K562 (cell line): ENCODE measurements at regions not wholly inside any gene's neighbourhood (a gene's known extent, or its start where the extent isn't known, plus 50 kb on each side); places are given as distances from the start of the nearest gene placed in this dataset.

Experiments
- ATAC-seq: fragments of 200-7000 bp; cut with Tn5 transposase; 3 replicates; pipeline ENCODE4 v1.9.1; 2020; ENCODE audit warnings: moderate library complexity
- BruUV-seq: library from RNA; stranded (reverse); fragments of 400-500 nt; replicated peaks from 2 replicates; lab custom pipeline; 2021; lab: Mats Ljungman, UMichigan
- CTCF ChIA-PET: fragments of 300-600 bp; formaldehyde crosslinking; extraction: SDS; loops from one replicate; lab custom pipeline; 2021; ENCODE audit warnings: low intra/inter-chr PET ratio; lab: Yijun Ruan, JAX
- POLR2A ChIA-PET: fragments of 300-600, 350-650 bp; sonication (Branson Sonifier 250); formaldehyde crosslinking; extraction: SDS; loops from one replicate; lab custom pipeline; 2021; ENCODE audit warnings: antibody characterized with exemption, inconsistent platforms; lab: Yijun Ruan, JAX
- DNase-seq, 4 experiments: peaks; one replicate each; pipeline versions ENCODE4 v3.0.0 to v3.0.0-alpha.2; 2011 to 2018; ENCODE audit warnings: low spot score in 3 of 4, mixed read lengths in 3 of 4; ENCODE audit errors: extremely low read depth in 1 of 4
- FAIRE-seq: peaks from 2 replicates; lab custom pipeline; 2011; peaks lifted over from hg19 to GRCh38; lab: Jason Lieb, UNC
- H2AFZ ChIP-seq: 2 replicates; pipeline ENCODE4 v1.6.0; 2011; ENCODE audit warnings: low read depth, low read length, control low read depth, inconsistent platforms
- H3K27ac ChIP-seq: fragments of 200-600 bp; 3 replicates; pipeline ENCODE4 v1.8.0; 2011; ENCODE audit warnings: low read depth, mild to moderate bottlenecking, control low read depth, inconsistent platforms, low read length, moderate library complexity, mixed read lengths; ENCODE audit errors: extremely low read depth
- H3K27me3 ChIP-seq, 2 experiments: fragments of 300-600 bp in 1 of 2; 2 replicates in 1 of 2; 3 replicates in 1 of 2; pipeline versions ENCODE4 v1.6.0 to v1.8.0; 2011; ENCODE audit warnings: inconsistent platforms in 2 of 2, low read length in 2 of 2, mild to moderate bottlenecking in 1 of 2, mixed read lengths in 1 of 2, moderate library complexity in 1 of 2; ENCODE audit not compliant: control insufficient read depth in 2 of 2, insufficient read depth in 2 of 2
- H3K36me3 ChIP-seq: fragments of 300-600 bp; 3 replicates; pipeline ENCODE4 v1.8.0; 2011; ENCODE audit warnings: mild to moderate bottlenecking, low read length, inconsistent platforms; ENCODE audit not compliant: control insufficient read depth, insufficient read depth
- H3K4me1 ChIP-seq, 2 experiments: fragments of 200-600 bp in 1 of 2; replicated peaks in 1 of 2; 2 replicates in 1 of 2; 3 replicates in 1 of 2; pipeline versions ENCODE4 v1.5.1 to v1.8.0; 2011; ENCODE audit warnings: inconsistent platforms in 2 of 2, low read length in 2 of 2, mild to moderate bottlenecking in 1 of 2, mixed read lengths in 1 of 2, moderate library complexity in 1 of 2; ENCODE audit not compliant: control insufficient read depth in 2 of 2, insufficient read depth in 2 of 2
- H3K4me2 ChIP-seq: 2 replicates; pipeline ENCODE4 v1.6.1; 2011; ENCODE audit warnings: low read length, control low read depth, inconsistent platforms, mixed read lengths; ENCODE audit not compliant: insufficient read depth
- H3K4me3 ChIP-seq: fragments of 200-600 bp; sonication (generic), shearing (Covaris generic); 2 replicates; pipeline ENCODE4 v1.5.1; 2016; ENCODE audit warnings: control low read depth, inconsistent platforms
- H3K79me2 ChIP-seq: fragments of 200-600 bp; 3 replicates; pipeline ENCODE4 v1.8.0; 2011; ENCODE audit warnings: low read length, inconsistent platforms; ENCODE audit not compliant: control insufficient read depth, insufficient read depth
- H3K9ac ChIP-seq, 2 experiments: 2 replicates each; pipeline versions ENCODE4 v1.6.0 to v1.6.1; 2011; ENCODE audit warnings: low read depth in 2 of 2, low read length in 2 of 2, control low read depth in 1 of 2, inconsistent platforms in 1 of 2, mild to moderate bottlenecking in 1 of 2, mixed read lengths in 1 of 2; ENCODE audit not compliant: insufficient read depth in 1 of 2
- H3K9me1 ChIP-seq: one replicate; pipeline ENCODE4 v1.6.0; 2011; ENCODE audit warnings: inconsistent platforms, mild to moderate bottlenecking, low read length, moderate library complexity; ENCODE audit not compliant: control insufficient read depth, insufficient read depth
- H3K9me3 ChIP-seq: replicated peaks from 2 replicates; pipeline ENCODE4 v1.5.1; 2011; ENCODE audit warnings: low read depth, low read length, inconsistent platforms; ENCODE audit not compliant: control insufficient read depth, insufficient read depth
- H4K20me1 ChIP-seq: replicated peaks from 2 replicates; pipeline ENCODE4 v1.6.1; 2011; ENCODE audit warnings: low read length, inconsistent platforms, mixed read lengths; ENCODE audit not compliant: control insufficient read depth, insufficient read depth
- ARHGAP35 ChIP-seq: fragments of 450-650 bp; IDR thresholded peaks from 2 replicates; pipeline ENCODE4 v1.6.1; 2018; ENCODE audit not compliant: partially characterized antibody
- BCLAF1 ChIP-seq, 2 experiments: fragments of 450-650 bp in 1 of 2; IDR thresholded peaks; 2 replicates each; pipeline ENCODE4 v1.6.1; 2011 to 2017; ENCODE audit warnings: low read depth in 2 of 2, antibody characterized with exemption in 1 of 2, borderline replicate concordance in 1 of 2, low read length in 1 of 2, mild to moderate bottlenecking in 1 of 2, mixed read lengths in 1 of 2; ENCODE audit not compliant: control insufficient read depth in 1 of 2
- EZH2 ChIP-seq: IDR thresholded peaks from 2 replicates; pipeline ENCODE4 v1.6.1; 2012; ENCODE audit warnings: low read depth, mild to moderate bottlenecking, inconsistent platforms, low read length, borderline replicate concordance
- FOXM1 ChIP-seq, 2 experiments: fragments of 450-650 bp in 1 of 2; sonication (generic) in 1 of 2; formaldehyde crosslinking in 1 of 2; IDR thresholded peaks; 2 replicates each; pipeline versions ENCODE4 v1.6.1 to v1.9.0; 2017 to 2022; ENCODE audit warnings: low read depth in 2 of 2, mild to moderate bottlenecking in 2 of 2, missing genetic modification reagents in 1 of 2, moderate library complexity in 1 of 2
- FUS ChIP-seq: fragments of 200-400 bp; formaldehyde crosslinking; optimal IDR thresholded peaks from 2 replicates; pipeline ENCODE3; 2017; ENCODE audit warnings: low read depth, low read length
- MED1 ChIP-seq: sonication (generic); formaldehyde crosslinking; IDR thresholded peaks from 2 replicates; pipeline ENCODE4 v1.8.1; 2023; ENCODE audit warnings: missing genetic modification reagents, borderline replicate concordance
- MITF ChIP-seq: IDR thresholded peaks from 2 replicates; pipeline ENCODE4 v1.6.1; 2014; ENCODE audit warnings: antibody characterized with exemption
- MYC ChIP-seq, 2 experiments: fragments of 250-450 bp in 1 of 2; sonication (Bioruptor Pico) in 1 of 2; IDR thresholded peaks; 2 replicates each; pipeline versions ENCODE4 v1.5.1 to v1.6.1; 2012 to 2021; ENCODE audit warnings: low read depth in 2 of 2, borderline replicate concordance in 1 of 2, improper control_type of control experiment in 1 of 2, low read length in 1 of 2, mild to moderate bottlenecking in 1 of 2, moderate library complexity in 1 of 2
- NR4A1 ChIP-seq, 2 experiments: fragments of 250-450 bp in 1 of 2; fragments of 450-650 bp in 1 of 2; sonication (Bioruptor Pico) in 1 of 2; IDR thresholded peaks; 2 replicates each; pipeline versions ENCODE4 v1.4.0 to v1.6.1; 2016 to 2020; ENCODE audit warnings: mild to moderate bottlenecking in 2 of 2, missing compliant biosample characterization in 1 of 2, missing genetic modification characterization in 1 of 2, moderate library complexity in 1 of 2
- SMARCE1 ChIP-seq: fragments of 450-650 bp; IDR thresholded peaks from 2 replicates; pipeline ENCODE4 v1.7.1; 2016; ENCODE audit warnings: mild to moderate bottlenecking
- SREBF2 ChIP-seq: sonication (generic); formaldehyde crosslinking; IDR thresholded peaks from 2 replicates; pipeline ENCODE4 v1.4.0; 2020; ENCODE audit warnings: mild to moderate bottlenecking, missing genetic modification reagents
- TCF15 ChIP-seq: fragments of 250-450 bp; sonication (Bioruptor Pico); IDR thresholded peaks from 2 replicates; pipeline ENCODE4 v1.8.0; 2022; ENCODE audit warnings: moderate library complexity, mild to moderate bottlenecking, inconsistent platforms
- ZFP36 ChIP-seq: fragments of 150-350 bp; IDR thresholded peaks from 2 replicates; pipeline ENCODE4 v1.6.1; 2018; ENCODE audit warnings: low read length, low read depth; ENCODE audit not compliant: partially characterized antibody
- WGBS: fragments of 100-300 bp; shearing (Covaris generic); methylation state at CpG from one replicate; pipeline ENCODE4 v1.1.6; 2016; ENCODE audit warnings: low coverage, mixed read lengths; ENCODE audit not compliant: insufficient coverage; ENCODE audit errors: missing lambda C conversion rate; 5-methylcytosine and 5-hydroxymethylcytosine counted together
- in situ Hi-C: fragments of 300-500 bp; cut with MboI; formaldehyde crosslinking; loops from 4 replicates; pipeline ENCODE4 v1.15.0; 2018; ENCODE audit warnings: inconsistent platforms, mixed read lengths
- intact Hi-C: fragments of 100-400 bp; cut with micrococcal nuclease; formaldehyde crosslinking; loops from 2 replicates; pipeline ENCODE4 v1.14.2; 2022

GRCh38 chr3:88418219-88418618 is 268.5 kb downstream of the C3orf38 start:
- H3K9ac ChIP-seq, result no peak overlapping the region
- no peak for TF ChIP-seq ZFP36
- TF ChIP-seq ARHGAP35, result no peak
- no peak for TF ChIP-seq EZH2
- TF ChIP-seq SMARCE1, result no peak
- no peak for TF ChIP-seq MITF
- no peak for TF ChIP-seq MED1 (CRISPR knock-in tag)
- TF ChIP-seq FUS, result no peak
- TF ChIP-seq FOXM1 (IDR thresholded peaks at IDR 0.05; ENCODE audit: low read depth), result no peak
- TF ChIP-seq FOXM1 (CRISPR knock-in tag; IDR thresholded peaks at IDR 0.05; ENCODE audit: low read depth), result no peak
- TF ChIP-seq SREBF2, result no peak
- no peak for TF ChIP-seq BCLAF1 (IDR thresholded peaks at IDR 0.05; ENCODE audit: borderline replicate concordance in 1 of 2, control insufficient read depth in 1 of 2, low read depth in 2 of 2, low read length in 1 of 2)
- TF ChIP-seq MYC (IDR thresholded peaks at IDR 0.05; ENCODE audit: low read depth, low read length), result no peak
- TF ChIP-seq MYC (CRISPR knock-in tag; IDR thresholded peaks at IDR 0.05; ENCODE audit: borderline replicate concordance, low read depth), result no peak
- no peak for TF ChIP-seq TCF15 (CRISPR knock-in tag)
- TF ChIP-seq NR4A1 (CRISPR knock-in tag; IDR thresholded peaks at IDR 0.05), result no peak
- TF ChIP-seq NR4A1 (tag; IDR thresholded peaks at IDR 0.05), result no peak
- TF ChIP-seq, all 486 proteins: peak for 0
- no peak overlapping the region for H3K4me2 ChIP-seq
- in situ Hi-C loops (no loop called here), intact Hi-C loops (no loop called here)
- BruUV-seq, result no TSS peak
- H3K4me1 ChIP-seq, result no peaks in the 10 kb centered on the region
- no peaks in the 10 kb centered on the region for H3K9me1 ChIP-seq
- no peaks in the 10 kb centered on the region for H3K36me3 ChIP-seq
- no peak overlapping the region for H2AFZ ChIP-seq
- no peak for DNase-seq
- WGBS, result 0% methylated on average over 2 of the region's 6 CpGs
- no peak for ATAC-seq
- no peak overlapping the region for H3K27ac ChIP-seq
- CTCF ChIA-PET, result no interaction called here
- H4K20me1 ChIP-seq, result no peaks in the 10 kb centered on the region
- FAIRE-seq, result no peak
- no peaks in the 10 kb centered on the region for H3K9me3 ChIP-seq
- no peaks in the 10 kb centered on the region for H3K27me3 ChIP-seq
- H3K4me3 ChIP-seq, result no peak overlapping the region
- H3K79me2 ChIP-seq, result no peaks in the 10 kb centered on the region
- POLR2A ChIA-PET, result no interaction called here
